PC-3 (cell line): ENCODE measurements at regions not wholly inside any gene's neighbourhood (a gene's known extent, or its start where the extent isn't known, plus 50 kb on each side); places are given as distances from the start of the nearest gene placed in this dataset.
A peak's percentile ranks its signal among the peaks of the same experiment; 100 is the strongest.

ENCODE experiments used
- ATAC-seq: fragments of 200-7000 bp; cut with Tn5 transposase; 2 replicates; pipeline ENCODE4 v1.9.1; 2020; ENCODE audit warnings: mild to moderate bottlenecking, moderate library complexity
- BruUV-seq: library from RNA; stranded (reverse); fragments of 400-500 nt; replicated peaks from 2 replicates; lab custom pipeline; 2021; lab: Mats Ljungman, UMichigan
- CTCF ChIA-PET: fragments of 300-600 bp; sonication (Branson Sonifier 250); formaldehyde crosslinking; loops from one replicate; lab custom pipeline; 2022; ENCODE audit warnings: antibody characterized with exemption; lab: Charles Lee
- POLR2A ChIA-PET: fragments of 300-600 bp; sonication (Branson Sonifier 250); formaldehyde crosslinking; loops from one replicate; lab custom pipeline; 2022; ENCODE audit warnings: antibody characterized with exemption; ENCODE audit not compliant: unreplicated experiment; lab: Charles Lee
- DNase-seq: peaks from one replicate; pipeline ENCODE4 v3.0.0-alpha.2; 2015
- H2AFZ ChIP-seq: fragments of 300-600 bp; sonication (generic); 2 replicates; pipeline ENCODE4 v1.6.0; 2016; ENCODE audit warnings: antibody characterized with exemption, low read length
- H3F3A ChIP-seq: fragments of 300-600 bp; sonication (generic); one replicate; pipeline ENCODE4 v1.6.0; 2017; ENCODE audit warnings: antibody characterized with exemption, low read length, control low read depth, mild to moderate bottlenecking; ENCODE audit not compliant: unreplicated experiment
- H3K27ac ChIP-seq: fragments of 300-600 bp; sonication (generic); 2 replicates; pipeline ENCODE4 v1.5.1; 2016; ENCODE audit warnings: mild to moderate bottlenecking, low read length
- H3K27me3 ChIP-seq: fragments of 300-600 bp; sonication (generic); 2 replicates; pipeline ENCODE4 v1.6.1; 2016; ENCODE audit warnings: low read length, mixed read lengths
- H3K36me3 ChIP-seq: fragments of 300-600 bp; sonication (generic); 2 replicates; pipeline ENCODE4 v1.6.1; 2016; ENCODE audit warnings: low read depth, mixed run types, low read length, mixed read lengths
- H3K4me1 ChIP-seq: fragments of 300-600 bp; sonication (generic); 2 replicates; pipeline ENCODE4 v1.5.1; 2016; ENCODE audit warnings: low read length; ENCODE audit not compliant: insufficient read depth
- H3K4me2 ChIP-seq: fragments of 300-600 bp; sonication (generic); 2 replicates; pipeline ENCODE4 v1.6.0; 2016; ENCODE audit warnings: low read length
- H3K4me3 ChIP-seq: fragments of 300-600 bp; sonication (generic); 2 replicates; pipeline ENCODE4 v1.5.1; 2016; ENCODE audit warnings: mild to moderate bottlenecking, low read length, mixed read lengths
- H3K79me2 ChIP-seq: fragments of 300-600 bp; sonication (generic); 2 replicates; pipeline ENCODE4 v1.6.1; 2017; ENCODE audit warnings: low read length, mixed read lengths
- H3K9ac ChIP-seq: fragments of 300-600 bp; sonication (generic); 2 replicates; pipeline ENCODE4 v1.6.0; 2016; ENCODE audit warnings: mild to moderate bottlenecking, low read length
- H3K9me2 ChIP-seq: fragments of 300-600 bp; sonication (generic); replicated peaks from 2 replicates; pipeline ENCODE4 v1.6.1; 2016; ENCODE audit warnings: mixed run types, low read length, mixed read lengths
- H3K9me3 ChIP-seq: fragments of 300-600 bp; sonication (generic); 2 replicates; pipeline ENCODE4 v1.6.1; 2016; ENCODE audit warnings: low read length, mixed read lengths
- H4K20me1 ChIP-seq: fragments of 300-600 bp; sonication (generic); 2 replicates; pipeline ENCODE4 v1.6.1; 2016; ENCODE audit warnings: low read length, mixed read lengths
- CTCF ChIP-seq: fragments of 300-600 bp; sonication (generic); conservative IDR thresholded peaks from 2 replicates; pipeline ENCODE4 v1.5.1; 2017; ENCODE audit warnings: antibody characterized with exemption, low read depth, mild to moderate bottlenecking, low read length
- EZH2 ChIP-seq: fragments of 300-600 bp; sonication (generic); IDR thresholded peaks from one replicate; pipeline ENCODE4 v1.6.1; 2017; ENCODE audit warnings: antibody characterized with exemption, mild to moderate bottlenecking, low read length; ENCODE audit not compliant: unreplicated experiment
- EZH2phosphoT487 ChIP-seq: fragments of 300-600 bp; sonication (generic); IDR thresholded peaks from 2 replicates; pipeline ENCODE4 v1.6.1; 2018; ENCODE audit warnings: mild to moderate bottlenecking, antibody characterized with exemption, low read length, borderline replicate concordance
- intact Hi-C: fragments of 100-400 bp; cut with micrococcal nuclease; formaldehyde crosslinking; loops from 2 replicates; pipeline ENCODE4 v1.9.0; 2023

DNA sequence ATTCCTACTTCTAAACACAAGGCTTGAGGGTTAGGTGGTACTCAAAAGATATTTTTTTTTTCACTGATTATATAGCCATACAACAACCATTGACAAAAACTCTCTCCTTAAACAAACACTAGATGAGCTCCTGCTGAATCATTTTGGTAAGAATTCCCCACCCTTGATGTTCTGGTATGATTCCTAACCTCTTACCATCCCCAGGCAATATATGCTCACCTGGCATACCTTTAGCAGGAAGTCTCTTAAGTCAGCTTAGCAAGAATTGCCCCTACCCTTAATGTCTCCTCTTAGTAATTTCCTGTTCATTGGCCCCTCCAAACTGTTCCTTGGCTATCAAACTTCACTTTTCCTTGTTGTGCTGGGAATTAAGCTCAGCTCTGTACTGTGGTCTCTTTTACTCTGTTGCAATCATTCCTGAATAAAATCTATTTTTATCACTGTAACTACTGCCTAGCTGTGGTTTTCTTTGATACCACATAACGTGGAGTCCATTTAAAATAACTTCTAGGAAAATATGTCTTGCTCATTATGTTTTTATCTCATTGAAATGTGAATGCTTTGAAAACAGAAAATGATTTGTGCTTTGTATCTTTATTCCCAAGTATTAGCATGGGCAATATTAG is 712.6 kb downstream of the SLC16A7 start:
- intact Hi-C loops, result loop anchor here (2.0 kb wide), 1 partner anchor 42 kb away; no protein-coding TSS in a partner anchor
- peaks cover 30% of the 10 kb centered on the region for H3K4me1 ChIP-seq
- CTCF ChIA-PET, result interaction anchor here (0.8 kb wide), 1 partner anchor 42 kb away, joined by 3 read pairs; no protein-coding TSS in a partner anchor
- no peaks in the 10 kb centered on the region for H3K9me2 ChIP-seq
- ATAC-seq (peak; percentile 96), DNase-seq (peak; percentile 91)
- BruUV-seq, result no TSS peak
- no peak overlapping the region for H3K4me3 ChIP-seq
- H3K4me2 ChIP-seq, result peak overlapping the region; percentile 44
- peak overlapping the region; percentile 19; the same call in 1 of the 2 replicates for H2AFZ ChIP-seq
- H3K27me3 ChIP-seq, result no peaks in the 10 kb centered on the region
- POLR2A ChIA-PET, result interaction anchor here (0.5 kb wide), 1 partner anchor 19 kb away, joined by 5 read pairs; no protein-coding TSS in a partner anchor
- no peaks in the 10 kb centered on the region for H3K79me2 ChIP-seq
- H3F3A ChIP-seq, result peaks cover 8% of the 10 kb centered on the region
- no peaks in the 10 kb centered on the region for H4K20me1 ChIP-seq
- peak overlapping the region; percentile 17; the same call in 1 of the 2 replicates for H3K9ac ChIP-seq
- no peaks in the 10 kb centered on the region for H3K36me3 ChIP-seq
- no peaks in the 10 kb centered on the region for H3K9me3 ChIP-seq
- TF ChIP-seq EZH2phosphoT487 (no peak), EZH2 (no peak), CTCF (no peak)
- H3K27ac ChIP-seq, result peak overlapping the region; percentile 77

DNA sequence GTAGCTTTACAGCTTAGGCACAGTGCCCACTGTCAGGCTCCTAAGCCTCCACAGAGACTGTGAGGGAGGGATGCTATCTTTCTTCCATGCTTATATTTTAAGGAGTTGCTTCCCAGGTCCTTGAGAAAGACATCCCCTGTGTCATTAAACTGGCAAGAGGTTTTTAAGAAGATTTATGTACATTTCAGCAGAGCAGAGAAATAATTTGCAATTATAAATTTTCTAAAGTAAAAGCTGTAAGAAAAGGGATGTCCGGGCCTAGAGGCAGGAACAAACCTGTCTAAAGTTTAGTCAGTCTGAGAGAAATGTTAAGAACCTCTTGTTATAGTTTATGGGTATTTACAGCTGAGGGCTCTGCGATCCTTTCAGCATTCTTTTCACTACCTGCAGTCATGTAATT is 716.1 kb downstream of the SLC16A7 start:
- Histone ChIP-seq H3K9ac (no peak overlapping the region), H3K79me2 (no peaks in the 10 kb centered on the region), H3K27me3 (no peaks in the 10 kb centered on the region), H3K9me2 (no peaks in the 10 kb centered on the region; the same call in 1 of the 2 replicates), H2AFZ (no peak overlapping the region), H3K4me1 (peaks cover 30% of the 10 kb centered on the region), H3K36me3 (no peaks in the 10 kb centered on the region), H3K4me2 (no peak overlapping the region), H4K20me1 (no peaks in the 10 kb centered on the region), H3F3A (peaks cover 8% of the 10 kb centered on the region), H3K9me3 (no peaks in the 10 kb centered on the region), H3K27ac (no peak overlapping the region), H3K4me3 (no peak overlapping the region)
- DNase-seq (no peak), ATAC-seq (no peak)
- ChIA-PET CTCF (no interaction called here), POLR2A (no interaction called here)
- no TSS peak for BruUV-seq
- intact Hi-C loops, result no loop called here
- no peak for TF ChIP-seq CTCF
- TF ChIP-seq EZH2, result no peak
- TF ChIP-seq EZH2phosphoT487, result no peak

- H3K79me2 ChIP-seq, result no peaks in the 10 kb centered on the region
- ATAC-seq, result no peak
- ChIA-PET POLR2A (no interaction called here), CTCF (no interaction called here)
- H3K4me1 ChIP-seq, result no peaks in the 10 kb centered on the region
- H3K4me3 ChIP-seq, result no peak overlapping the region
- no peaks in the 10 kb centered on the region; the same call in 1 of the 2 replicates for H3K9me2 ChIP-seq
- no peaks in the 10 kb centered on the region for H3K36me3 ChIP-seq
- TF ChIP-seq CTCF, result no peak
- no peak for TF ChIP-seq EZH2
- no peak for TF ChIP-seq EZH2phosphoT487
- H4K20me1 ChIP-seq, result no peaks in the 10 kb centered on the region
- H2AFZ ChIP-seq, result no peak overlapping the region
- intact Hi-C loops, result no loop called here
- no peak overlapping the region for H3K4me2 ChIP-seq
- H3K27me3 ChIP-seq, result no peaks in the 10 kb centered on the region
- H3F3A ChIP-seq, result no peaks in the 10 kb centered on the region
- no peak overlapping the region for H3K27ac ChIP-seq
- DNase-seq, result no peak
- H3K9me3 ChIP-seq, result no peaks in the 10 kb centered on the region
- no TSS peak for BruUV-seq
- no peak overlapping the region for H3K9ac ChIP-seq
Measured at GRCh38 chr12:60317361-60317760, 721.5 kb downstream of the SLC16A7 start.
